Non-pigmented ciliary epithelial cell (primary cell): ENCODE measurements at regions not wholly inside any gene's neighbourhood (a gene's known extent, or its start where the extent isn't known, plus 50 kb on each side); places are given as distances from the start of the nearest gene placed in this dataset.
"Not testable (repeated sequence)": the region's sequence is repeated elsewhere in the genome, so short reads cannot be mapped to it uniquely, and the experiment has no call there.

Experiments
- DNase-seq: peaks from one replicate; pipeline ENCODE4 v3.0.0-alpha.2; 2010; ENCODE audit warnings: low read depth

DNA sequence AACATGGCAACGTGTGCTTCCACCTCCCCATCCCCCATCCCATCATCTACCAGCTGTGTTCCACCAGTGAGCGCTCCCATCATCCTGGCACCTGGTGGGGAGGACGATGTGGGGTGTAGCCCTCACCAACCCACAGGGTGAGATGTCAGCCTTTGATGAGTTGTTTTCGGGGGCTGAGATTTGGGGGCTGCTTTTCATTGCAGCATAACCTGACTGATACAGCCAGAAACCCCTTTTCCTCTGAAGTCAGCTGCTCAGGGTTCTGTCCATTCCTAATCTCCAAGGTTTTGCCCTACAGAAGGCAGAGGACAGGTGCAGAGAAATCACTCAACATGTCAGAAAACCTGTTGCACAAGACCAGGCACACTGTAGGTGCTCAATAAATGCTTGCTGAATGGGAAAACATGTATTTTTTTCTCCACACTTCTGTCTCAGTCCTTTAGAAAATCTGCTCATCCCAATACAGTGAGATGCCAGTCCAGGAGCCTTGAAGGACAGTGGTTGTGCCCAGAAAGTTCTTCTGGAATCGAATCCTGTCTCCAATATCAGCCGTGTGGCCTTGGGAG, 239.8 kb downstream of the RBM19 start:
- DNase-seq = no peak

DNA sequence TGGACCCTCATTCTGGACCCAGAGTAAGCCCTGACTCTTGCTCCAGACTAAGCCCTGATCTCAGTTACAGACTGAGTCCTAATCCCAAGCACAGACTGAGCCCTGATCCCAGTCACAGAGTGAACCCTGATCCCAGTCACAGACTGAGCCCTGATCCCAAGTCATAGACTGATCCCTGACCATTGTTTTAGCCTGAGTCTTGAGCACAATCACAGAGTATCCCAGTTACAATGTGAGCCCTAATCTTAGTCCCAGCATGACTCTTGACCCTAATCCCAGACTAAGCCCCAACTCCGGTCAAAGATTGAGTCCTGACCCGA, 240.6 kb downstream of the RBM19 start:
- DNase-seq = no peak

DNA sequence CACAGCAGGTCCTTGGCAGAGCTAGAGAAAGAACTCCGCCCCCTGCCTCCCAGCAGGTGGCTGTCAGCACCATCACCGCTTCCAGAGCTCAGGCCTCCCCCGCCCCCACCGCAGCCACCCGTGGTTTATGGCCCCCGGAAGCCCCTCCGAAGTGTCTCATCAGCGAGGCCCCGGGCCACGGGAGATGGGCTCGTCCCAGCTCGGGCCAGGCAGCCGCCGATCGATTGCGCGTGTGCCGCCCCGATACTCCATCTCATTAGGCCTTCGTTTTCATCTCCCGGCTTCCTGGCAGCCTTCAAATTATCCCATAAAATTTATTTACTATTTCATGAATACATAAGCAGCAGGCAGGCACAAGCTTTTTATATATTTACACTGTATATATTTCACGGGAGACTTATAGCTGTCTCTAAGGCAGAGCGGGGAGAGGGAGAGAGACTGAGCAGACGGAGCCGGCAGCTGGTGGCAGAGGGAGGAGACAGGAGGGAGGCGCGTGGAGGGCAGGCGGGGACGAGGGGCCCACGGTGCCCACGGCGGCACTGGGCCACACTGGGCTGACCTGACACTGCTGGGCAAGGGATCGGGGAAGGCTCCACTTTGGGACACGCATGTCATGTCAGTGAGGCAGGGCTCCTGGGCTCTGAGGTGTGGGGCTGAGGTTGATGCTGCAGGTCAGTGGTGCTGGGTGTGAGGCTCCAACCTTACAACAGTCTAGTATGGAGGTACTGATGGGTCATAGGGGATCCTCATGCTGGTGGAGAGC, 241.2 kb downstream of the RBM19 start:
- DNase-seq = no peak

DNA sequence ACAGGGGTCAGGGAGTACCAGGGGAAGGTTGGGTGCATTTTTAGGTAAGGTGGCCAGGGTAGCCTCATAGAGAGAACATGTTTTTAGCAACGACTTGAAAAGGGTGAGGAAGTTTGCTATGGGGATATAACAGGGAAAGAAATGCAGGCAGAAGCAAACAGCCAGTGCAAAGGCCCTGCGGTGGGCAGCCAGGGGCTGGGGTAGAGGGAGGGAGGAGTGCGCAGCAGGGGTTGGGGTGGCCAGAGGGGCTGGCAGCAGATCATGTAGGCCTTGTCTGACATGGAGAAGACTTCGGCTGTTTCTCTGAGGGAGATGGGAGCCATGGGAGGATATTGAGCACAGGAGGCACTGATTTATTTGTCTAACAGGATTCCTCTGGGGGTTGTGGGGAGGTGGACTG, 242.5 kb downstream of the RBM19 start:
- no peak for DNase-seq

DNA sequence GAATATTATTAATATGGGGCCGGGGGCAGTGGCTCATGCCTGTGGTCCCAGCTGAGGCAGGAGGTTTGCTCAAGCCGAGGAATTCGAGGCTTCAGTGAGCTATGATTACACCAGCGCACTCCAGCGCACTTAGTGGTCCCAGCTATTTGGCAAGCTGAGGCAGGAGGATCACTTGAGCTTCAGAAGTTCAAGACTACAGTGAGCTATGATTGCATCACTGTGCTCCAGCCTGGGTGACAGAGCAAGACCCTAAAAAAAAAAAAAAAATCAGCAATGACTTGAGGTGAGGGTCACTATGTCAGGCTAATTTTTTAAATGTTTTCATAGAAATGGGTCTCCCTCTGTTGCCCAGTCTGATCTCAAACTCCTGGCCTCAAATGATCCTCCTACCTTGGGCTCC, 243.4 kb downstream of the RBM19 start:
- no peak for DNase-seq

DNA sequence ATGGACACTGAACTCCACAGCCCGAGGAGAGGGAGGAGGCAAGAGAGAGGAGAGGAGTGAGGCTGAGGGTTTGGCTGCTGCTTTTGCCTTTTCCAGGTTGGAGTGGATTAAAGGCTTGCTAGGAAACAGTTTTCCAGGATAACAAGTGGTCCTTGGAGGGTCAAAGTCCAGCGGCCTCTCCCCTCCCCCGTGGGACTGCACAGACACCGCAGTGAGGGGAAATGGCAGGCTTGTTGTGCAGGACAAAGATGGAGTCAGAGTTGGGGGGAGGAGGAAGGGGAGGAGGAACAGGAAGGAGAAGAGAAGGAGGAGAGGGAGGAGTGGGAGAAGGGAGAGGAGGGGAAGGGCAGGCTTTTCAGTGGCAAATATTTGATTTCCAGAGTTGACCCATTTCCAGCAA, 245.5 kb downstream of the RBM19 start:
- no peak for DNase-seq

DNA sequence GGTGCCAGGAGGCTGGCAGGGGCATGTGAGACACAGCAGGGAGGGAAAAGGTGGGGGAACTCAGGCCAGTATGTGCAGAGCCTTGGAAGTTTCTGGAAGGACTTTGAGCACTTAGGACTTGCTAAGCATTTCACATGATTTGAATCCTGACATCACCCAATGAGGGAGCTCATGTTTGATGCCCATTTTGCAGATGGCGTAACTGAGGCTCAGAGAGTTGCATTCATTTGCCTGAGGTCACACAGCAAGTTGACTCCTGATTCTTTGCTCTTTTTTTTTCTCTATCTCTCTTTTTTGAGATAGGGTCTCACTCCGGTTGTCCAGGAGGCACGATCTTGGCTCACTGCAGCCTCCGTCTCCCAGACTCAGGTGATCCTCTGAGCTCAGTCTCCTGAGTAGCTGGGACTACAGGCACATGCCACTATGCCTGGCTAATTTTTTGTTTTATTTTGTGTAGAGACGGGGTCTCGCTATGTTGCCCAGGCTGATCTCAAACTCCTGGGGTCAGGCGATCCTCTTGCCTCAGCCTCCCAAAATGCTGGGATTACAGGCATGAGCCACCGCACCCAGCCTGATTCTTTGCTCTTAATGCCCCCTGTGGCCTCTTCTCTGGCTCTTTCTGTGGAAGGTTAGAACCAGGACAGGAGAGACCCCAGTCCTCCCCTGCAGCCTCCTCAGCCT, 246.1 kb downstream of the RBM19 start:
- no peak for DNase-seq

DNA sequence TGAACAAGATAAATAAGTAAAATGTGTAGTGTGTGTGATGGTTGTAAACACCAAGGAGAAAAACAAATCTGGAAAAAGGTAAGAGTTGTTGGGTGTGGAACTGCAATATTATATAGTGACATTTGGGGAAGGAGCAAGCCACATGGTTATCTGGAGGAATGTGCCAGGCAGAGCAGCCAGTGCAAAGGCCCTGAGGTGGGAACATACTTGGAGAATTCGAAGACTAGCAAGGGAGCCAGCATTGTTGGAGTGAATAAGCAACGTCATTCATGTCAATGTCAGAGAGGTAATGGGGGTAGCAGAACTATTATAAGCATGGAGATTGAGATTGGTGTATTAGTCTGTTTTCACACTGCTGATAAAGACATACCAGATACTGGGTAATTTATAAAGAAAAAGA, 241.5 kb upstream of the LHX5 start:
- no peak for DNase-seq

DNA sequence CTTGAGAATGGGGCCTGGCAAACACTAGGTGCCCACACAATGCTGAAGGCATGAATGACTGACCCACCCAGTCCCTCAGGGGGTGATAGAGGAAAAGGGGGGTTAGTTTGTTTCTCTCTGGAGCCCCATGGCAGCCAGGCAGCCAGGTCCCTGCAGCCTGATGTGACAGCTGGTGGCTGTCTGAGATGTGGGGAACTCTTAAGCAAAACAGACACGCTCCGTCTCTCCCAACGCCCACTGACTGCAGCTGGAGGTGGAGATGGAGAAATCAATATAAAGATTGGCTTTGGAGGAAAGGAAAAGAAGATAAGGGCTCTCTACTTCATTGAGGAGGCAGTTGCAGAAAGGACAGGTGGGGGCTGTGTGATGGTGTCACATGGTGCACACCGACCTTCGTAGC, 240.8 kb upstream of the LHX5 start:
- DNase-seq = no peak

DNA sequence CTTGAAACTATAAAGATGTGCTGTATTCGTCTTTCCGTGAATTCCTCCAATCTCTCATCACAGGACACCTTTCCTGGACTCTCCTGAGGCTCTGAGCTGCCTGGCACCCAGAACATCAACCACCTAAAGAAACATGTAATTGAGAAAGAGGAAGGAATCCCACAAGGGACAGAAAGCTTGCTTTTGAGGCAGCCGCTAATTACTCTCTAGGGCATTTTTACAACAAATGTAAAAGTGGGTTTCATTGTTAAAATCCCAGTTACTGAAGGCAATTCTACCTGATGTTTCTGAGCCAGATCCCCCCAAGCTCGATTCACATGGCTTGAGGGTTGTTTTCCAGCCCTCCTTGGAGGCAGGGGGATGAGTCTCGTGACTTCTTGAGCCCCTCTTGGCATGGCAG, 238.5 kb upstream of the LHX5 start:
- DNase-seq = no peak

DNA sequence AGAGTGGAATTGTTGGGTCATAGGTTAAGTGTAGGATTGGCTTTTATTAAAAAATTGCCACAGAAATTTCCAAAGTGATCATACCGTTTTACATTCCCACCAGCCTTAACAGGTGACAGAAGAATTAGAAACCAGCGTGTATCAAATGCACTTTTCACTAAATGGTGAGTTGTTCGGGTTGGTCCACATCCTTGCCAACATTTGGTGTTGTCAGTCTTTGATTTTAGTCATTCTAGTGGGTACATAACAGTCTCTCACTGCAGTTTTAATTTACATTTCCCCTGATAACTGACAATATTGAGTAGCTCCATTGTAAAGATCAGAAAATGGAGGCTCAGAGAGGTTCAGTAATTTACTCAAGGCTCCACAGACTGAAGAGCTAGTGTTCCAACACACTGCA, 237.8 kb upstream of the LHX5 start:
- DNase-seq = no peak

DNA sequence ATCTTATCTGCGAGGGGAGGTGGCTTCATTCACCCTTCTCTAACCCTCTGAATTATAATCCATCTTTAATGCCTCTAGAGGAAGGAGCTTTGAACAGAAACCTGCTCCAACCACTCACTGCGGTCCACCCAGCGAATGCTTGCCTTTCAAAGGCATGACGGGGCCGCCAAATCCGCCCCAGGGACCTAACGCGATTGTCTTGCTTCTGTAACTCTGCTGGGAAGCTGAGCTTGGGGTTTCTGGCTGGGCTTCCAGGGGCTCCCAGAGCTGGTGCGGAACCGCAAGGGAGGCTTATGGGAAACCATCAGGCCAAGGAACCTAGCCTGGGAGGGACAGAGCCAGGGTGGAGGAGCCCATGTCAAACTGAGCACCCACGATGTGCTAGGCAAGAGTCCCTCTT, 231.2 kb upstream of the LHX5 start:
- DNase-seq = no peak

DNA sequence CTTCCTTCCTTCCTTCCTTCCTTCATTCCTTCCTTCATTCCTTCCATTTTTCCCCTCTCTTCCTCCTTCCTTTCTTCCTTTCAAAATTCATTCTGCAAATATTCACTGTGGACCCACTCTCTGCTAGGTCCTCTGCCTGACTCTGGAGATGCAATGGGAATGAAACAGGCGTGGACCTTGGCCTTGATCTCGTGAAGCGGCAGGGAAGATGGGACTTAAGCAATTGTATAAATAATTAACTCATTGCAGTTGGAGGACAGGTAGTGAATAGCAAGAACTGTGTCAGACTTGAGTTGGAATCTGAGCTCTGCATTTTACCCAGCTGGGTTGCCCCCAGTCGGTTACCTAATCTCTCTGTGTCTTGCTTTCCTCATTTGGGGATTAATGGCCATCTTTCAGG, 230.6 kb upstream of the LHX5 start:
- no peak for DNase-seq

DNA sequence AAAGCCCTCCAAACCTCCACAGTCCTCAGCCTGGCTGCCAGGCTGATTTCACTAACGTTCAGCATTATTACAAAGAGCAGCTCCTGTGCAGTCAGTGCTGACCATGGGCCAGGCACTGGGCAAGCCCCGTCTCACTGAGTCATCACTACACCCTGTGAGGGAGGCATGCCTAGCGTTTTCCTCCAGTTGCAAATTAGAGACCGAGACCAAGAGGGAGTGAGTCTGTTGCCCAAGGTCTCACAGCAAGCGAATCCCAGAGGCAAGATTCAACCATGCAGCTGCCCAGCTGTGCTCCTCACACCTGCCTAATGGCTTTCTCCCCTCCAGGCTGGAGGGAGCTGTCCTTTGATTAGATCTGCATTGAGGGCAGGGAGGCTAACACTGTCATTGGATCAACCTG, 229.3 kb upstream of the LHX5 start:
- DNase-seq = peak; percentile 1

DNA sequence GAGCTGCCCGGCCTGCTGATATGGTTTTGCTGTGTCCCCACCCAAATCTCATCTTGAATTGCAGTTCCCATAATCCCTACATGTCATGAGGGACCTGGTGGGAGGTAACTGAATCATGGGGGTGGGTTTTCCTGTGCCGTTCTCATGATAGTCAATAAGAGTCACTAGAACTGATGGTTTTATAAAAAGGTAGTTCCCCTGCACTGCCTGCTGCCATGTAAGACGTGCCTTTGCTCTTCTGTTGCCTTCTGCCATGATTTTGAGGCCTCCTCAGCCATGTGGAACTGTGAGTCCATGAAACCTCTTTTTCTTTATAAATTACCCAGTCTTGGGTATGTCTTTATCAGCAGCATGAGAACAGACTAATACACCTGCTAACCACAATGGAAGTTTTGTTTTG, 228.3 kb upstream of the LHX5 start:
- DNase-seq = not testable (repeated sequence)

DNA sequence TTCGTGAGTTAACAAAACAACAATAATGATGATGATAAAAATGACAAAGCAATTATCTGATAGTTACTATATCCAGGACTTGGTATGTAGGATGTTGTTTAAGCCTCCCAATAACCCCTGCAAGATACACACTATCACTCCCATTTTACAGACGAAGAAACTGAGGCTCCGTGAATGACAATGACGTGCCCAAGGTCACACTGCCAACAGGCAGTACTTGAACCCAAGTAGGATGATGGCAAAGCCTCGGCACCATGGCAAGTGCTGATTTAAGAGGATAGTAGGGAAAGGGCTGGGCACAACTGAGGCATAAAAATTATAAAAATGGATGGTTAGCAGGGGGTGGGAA, 226.8 kb upstream of the LHX5 start:
- DNase-seq = no peak

DNA sequence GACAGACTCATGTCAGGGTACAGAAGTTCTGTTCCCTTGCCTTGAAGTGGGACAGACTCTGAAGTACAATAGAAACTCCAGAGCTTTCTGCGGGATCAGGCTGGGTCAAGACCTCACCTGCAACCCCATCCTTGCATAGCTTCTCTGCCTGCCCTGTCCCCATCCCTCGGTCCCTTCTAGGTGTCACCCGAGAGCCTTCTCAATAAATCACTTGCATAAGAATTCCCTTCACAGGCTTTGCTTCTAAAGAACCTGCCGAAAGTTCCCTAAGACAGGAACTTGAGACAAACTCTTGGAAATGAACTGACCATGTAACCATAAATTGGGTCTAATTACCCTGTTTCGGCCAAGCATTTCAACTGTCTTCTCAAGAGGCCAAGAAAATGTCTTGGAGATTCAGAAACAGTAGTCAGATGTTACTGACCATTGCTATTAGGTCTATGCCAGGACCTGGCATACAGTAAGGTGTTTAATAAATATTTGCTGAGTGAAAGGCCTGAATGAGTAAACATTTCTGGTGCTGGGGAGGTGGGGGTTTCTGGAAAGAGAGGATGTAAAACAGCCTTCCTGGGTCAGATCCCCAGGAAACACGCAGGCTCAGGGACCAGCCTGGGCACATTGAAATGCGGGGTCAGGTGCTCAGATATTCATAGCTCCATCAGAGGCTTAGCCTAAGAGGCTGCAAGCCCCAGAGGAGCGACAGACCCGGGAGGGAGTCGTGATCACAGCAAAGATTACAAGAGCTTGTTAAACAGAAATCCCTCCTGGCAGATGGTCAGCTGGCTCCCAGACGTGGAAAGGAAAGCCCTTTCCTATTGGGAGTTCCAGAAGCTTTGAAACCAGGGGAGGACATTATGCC, 226.2 kb upstream of the LHX5 start:
- DNase-seq = no peak

DNA sequence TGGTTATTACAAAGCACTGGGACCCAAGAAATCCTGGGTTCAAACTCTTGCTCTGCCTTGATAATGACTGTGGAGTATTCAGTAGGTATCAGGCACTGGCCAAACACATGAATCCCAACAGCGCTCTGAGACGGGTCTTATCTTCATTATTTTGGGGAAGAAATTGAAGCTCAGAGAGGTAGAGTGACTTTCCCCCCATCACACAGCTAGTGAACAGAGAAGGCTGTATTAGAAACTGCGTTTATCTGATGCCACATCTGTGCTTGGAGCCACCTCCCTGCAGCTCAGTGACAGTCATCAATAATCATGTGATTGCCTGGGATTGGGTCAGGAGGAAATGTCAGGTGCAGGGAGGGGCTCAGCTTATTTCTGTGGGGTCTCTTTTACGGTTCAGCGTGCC, 225.4 kb upstream of the LHX5 start:
- no peak for DNase-seq

DNA sequence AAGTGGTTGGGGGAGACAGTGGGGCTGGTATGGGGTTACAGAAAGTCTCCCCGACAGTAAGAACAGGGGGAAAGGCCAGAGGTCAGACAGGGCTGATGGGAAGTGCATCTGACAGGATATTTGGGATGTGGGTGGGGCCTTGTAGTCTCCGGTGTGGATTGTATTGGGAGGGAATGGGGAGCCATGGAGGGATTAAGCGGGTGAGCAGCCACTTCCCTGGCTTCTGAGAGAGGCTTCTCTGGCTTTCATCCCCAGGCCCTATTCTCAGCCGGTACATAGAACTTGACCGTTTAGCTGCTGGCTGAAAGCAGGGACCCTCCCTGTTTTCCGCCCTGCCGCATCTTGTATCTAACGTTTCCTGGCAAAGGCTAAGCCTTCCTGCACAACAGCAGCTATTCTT, 222.0 kb upstream of the LHX5 start:
- DNase-seq = no peak

DNA sequence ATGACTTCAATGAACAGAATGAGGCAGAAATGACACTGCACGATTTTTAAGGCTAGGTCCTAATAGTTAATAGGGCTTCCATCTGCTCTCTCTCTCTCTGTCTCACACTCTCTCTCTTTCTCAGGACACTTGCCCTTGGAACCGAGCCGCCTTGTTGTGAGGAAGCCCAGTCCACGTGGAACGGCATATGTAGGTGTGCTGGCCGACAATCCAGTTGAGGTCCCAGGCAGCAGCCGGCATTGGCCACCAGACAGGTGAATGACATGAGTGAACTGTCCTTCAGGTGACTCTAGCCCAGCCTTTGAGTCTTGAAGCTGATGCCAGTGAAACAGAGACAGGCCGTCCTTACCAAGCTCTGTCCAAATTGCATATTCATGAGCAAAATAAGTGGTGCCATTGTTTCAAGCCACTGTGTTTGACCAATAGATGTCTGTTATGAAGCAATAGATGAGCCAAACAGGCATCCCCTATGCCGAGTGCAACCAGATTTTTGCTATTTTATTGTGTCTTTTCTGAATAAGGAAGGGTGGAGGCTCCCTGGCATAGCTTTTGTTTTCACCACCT, 217.5 kb upstream of the LHX5 start:
- DNase-seq = no peak

DNA sequence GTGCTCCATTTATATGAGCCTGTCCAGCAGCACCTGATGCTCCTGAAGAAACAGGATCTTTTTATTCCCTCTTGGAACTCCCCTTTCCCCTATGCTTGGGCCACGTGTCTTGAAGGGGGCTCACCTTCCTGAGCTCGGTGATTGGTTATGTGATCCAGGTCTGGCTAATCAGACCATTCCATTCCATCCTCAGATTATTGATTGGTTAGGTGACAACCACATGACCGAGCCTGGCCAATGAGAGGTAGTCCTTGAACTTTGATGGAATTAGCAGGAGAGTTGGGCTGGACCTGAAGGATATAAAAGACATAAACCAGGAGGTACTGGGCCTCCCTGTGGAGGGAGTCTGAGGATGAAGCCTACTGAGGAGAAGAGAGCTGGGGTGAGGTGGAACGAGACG, 216.6 kb upstream of the LHX5 start:
- DNase-seq = no peak

DNA sequence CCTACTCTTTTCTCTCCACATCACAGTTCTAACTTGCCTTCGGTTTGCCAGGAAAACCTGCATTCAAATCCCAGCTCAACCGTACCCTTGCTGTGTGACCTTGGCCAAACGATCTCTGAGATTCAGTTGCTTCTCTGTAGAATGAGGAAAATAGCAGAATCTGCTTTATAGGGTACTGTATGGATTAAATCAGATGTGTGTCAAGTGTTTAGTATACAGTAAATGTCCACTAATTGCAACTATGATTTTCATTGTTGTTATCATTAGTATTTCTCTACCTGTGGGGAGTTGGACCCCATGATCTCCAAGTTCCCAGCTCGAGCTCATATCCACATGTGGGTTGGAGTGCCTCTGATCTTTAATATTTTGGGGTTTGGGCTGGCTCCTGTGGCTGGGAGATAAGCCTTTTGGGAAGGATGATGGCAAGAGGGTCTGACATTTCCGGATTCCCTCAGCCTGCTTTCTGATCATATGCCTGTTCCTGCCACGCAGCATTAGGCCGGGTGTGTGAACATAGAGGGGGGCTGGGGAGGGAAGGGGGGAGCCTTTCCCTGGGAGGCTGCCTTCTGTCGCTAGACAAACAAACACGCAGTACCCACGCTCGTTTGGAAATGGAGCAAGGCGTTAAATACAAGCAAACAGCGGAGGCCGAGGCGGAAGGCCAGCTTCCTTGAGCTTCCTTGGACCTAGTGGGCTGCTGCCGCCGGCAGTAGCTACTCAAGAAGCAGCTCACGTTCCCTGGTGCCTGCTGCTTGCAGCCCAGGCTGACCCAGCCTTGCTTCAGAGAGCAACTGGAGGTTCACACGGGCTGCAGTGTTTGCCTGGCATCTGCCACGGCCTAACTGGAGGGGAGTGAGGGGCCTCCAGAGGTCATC, 213.5 kb upstream of the LHX5 start:
- DNase-seq = no peak
